OCI-LY7 (cell line): ENCODE measurements at regions not wholly inside any gene's neighbourhood (a gene's known extent, or its start where the extent isn't known, plus 50 kb on each side); places are given as distances from the start of the nearest gene placed in this dataset.

Experiments used
- BruUV-seq: library from RNA; stranded (reverse); fragments of 400-500 nt; replicated peaks from 2 replicates; lab custom pipeline; 2021; lab: Mats Ljungman, UMichigan
- CTCF ChIA-PET: fragments of 300-600 bp; sonication (Branson Sonifier 250); formaldehyde crosslinking; loops from one replicate; lab custom pipeline; 2022; ENCODE audit warnings: antibody characterized with exemption; ENCODE audit not compliant: unreplicated experiment; lab: Charles Lee
- POLR2A ChIA-PET: fragments of 300-600 bp; sonication (Branson Sonifier 250); formaldehyde crosslinking; loops from one replicate; lab custom pipeline; 2022; ENCODE audit warnings: antibody characterized with exemption; lab: Charles Lee
- DNase-seq: peaks from one replicate; pipeline ENCODE4 v3.0.0-alpha.2; 2015; ENCODE audit warnings: low spot score
- H2AFZ ChIP-seq: fragments of 200-600 bp; sonication (generic), shearing (Covaris generic); 2 replicates; pipeline ENCODE4 v1.6.1; 2014; ENCODE audit warnings: mild to moderate bottlenecking, antibody characterized with exemption, low read length, moderate library complexity
- H3K27ac ChIP-seq: fragments of 200-600 bp; sonication (generic); 2 replicates; pipeline ENCODE4 v1.5.1; 2014; ENCODE audit warnings: mixed run types, low read depth, mild to moderate bottlenecking, moderate library complexity, low read length, inconsistent platforms; ENCODE audit not compliant: poor library complexity, severe bottlenecking
- H3K36me3 ChIP-seq: fragments of 200-600 bp; sonication (generic); 2 replicates; pipeline ENCODE4 v1.6.1; 2014; ENCODE audit warnings: mild to moderate bottlenecking, antibody characterized with exemption, low read length, moderate library complexity, mixed read lengths; ENCODE audit not compliant: insufficient read depth
- H3K4me1 ChIP-seq: fragments of 200-600 bp; sonication (generic); 2 replicates; pipeline ENCODE4 v1.5.1; 2014; ENCODE audit warnings: mild to moderate bottlenecking, low read length; ENCODE audit not compliant: insufficient read depth, poor library complexity, severe bottlenecking
- H3K4me2 ChIP-seq: fragments of 200-600 bp; sonication (generic); 2 replicates; pipeline ENCODE4 v1.6.1; 2014; ENCODE audit warnings: mild to moderate bottlenecking, low read length
- H3K4me3 ChIP-seq: fragments of 200-600 bp; sonication (generic); 2 replicates; pipeline ENCODE4 v1.5.1; 2014; ENCODE audit warnings: mild to moderate bottlenecking, low read depth, low read length; ENCODE audit not compliant: poor library complexity, severe bottlenecking
- H3K79me2 ChIP-seq: fragments of 200-600 bp; sonication (generic); 2 replicates; pipeline ENCODE4 v1.6.1; 2016; ENCODE audit warnings: low read depth, mild to moderate bottlenecking, low read length, moderate library complexity, mixed read lengths; ENCODE audit not compliant: insufficient read depth
- H3K9me2 ChIP-seq: fragments of 200-600 bp; sonication (generic); 2 replicates; pipeline ENCODE4 v1.6.1; 2016; ENCODE audit warnings: mild to moderate bottlenecking, low read length, mixed read lengths; ENCODE audit not compliant: insufficient read depth
- H3K9me3 ChIP-seq: fragments of 200-600 bp; sonication (generic); 2 replicates; pipeline ENCODE4 v1.6.1; 2014; ENCODE audit warnings: mild to moderate bottlenecking, mixed run types, low read length, mixed read lengths
- H4K20me1 ChIP-seq: fragments of 200-600 bp; sonication (generic); 2 replicates; pipeline ENCODE4 v1.6.1; 2014; ENCODE audit warnings: mild to moderate bottlenecking, antibody characterized with exemption, low read length, moderate library complexity, mixed read lengths; ENCODE audit not compliant: insufficient read depth
- CTCF ChIP-seq: fragments of 200-600 bp; sonication (generic); conservative IDR thresholded peaks from 2 replicates; pipeline ENCODE4 v1.5.1; 2014; ENCODE audit warnings: mild to moderate bottlenecking, antibody characterized with exemption, low read length, moderate library complexity, mixed read lengths
- EZH2phosphoT487 ChIP-seq: fragments of 200-600 bp; sonication (generic); IDR thresholded peaks from 2 replicates; pipeline ENCODE4 v1.6.1; 2018; ENCODE audit warnings: low read depth, borderline replicate concordance, mild to moderate bottlenecking, mixed run types, antibody characterized with exemption, low read length, moderate library complexity, mixed read lengths
- intact Hi-C: fragments of 100-400 bp; cut with micrococcal nuclease; formaldehyde crosslinking; loops from one replicate; pipeline ENCODE4 v1.10.0; 2022; ENCODE audit not compliant: unreplicated experiment

GRCh38 chr4:81319657-81320056 lies 104.6 kb upstream of the PRKG2 start:
- ChIA-PET POLR2A (interaction anchor here (0.5 kb wide), 1 partner anchor 200 kb away, joined by 3 read pairs; no protein-coding TSS in a partner anchor), CTCF (no interaction called here)
- no peak for TF ChIP-seq EZH2phosphoT487
- TF ChIP-seq CTCF = no peak
- no peaks in the 10 kb centered on the region for H3K79me2 ChIP-seq
- H2AFZ ChIP-seq = no peak overlapping the region
- intact Hi-C loops = no loop called here
- H3K36me3 ChIP-seq = no peaks in the 10 kb centered on the region
- H3K4me3 ChIP-seq = no peak overlapping the region
- DNase-seq = no peak
- BruUV-seq = no TSS peak
- H3K4me1 ChIP-seq = peaks cover 11% of the 10 kb centered on the region
- no peak overlapping the region for H3K27ac ChIP-seq
- no peaks in the 10 kb centered on the region for H3K9me2 ChIP-seq
- no peaks in the 10 kb centered on the region for H4K20me1 ChIP-seq
- H3K9me3 ChIP-seq = no peaks in the 10 kb centered on the region
- H3K4me2 ChIP-seq = no peak overlapping the region

- H4K20me1 ChIP-seq = no peaks in the 10 kb centered on the region
- H3K36me3 ChIP-seq = no peaks in the 10 kb centered on the region
- intact Hi-C loops = no loop called here
- peaks cover 19% of the 10 kb centered on the region for H3K4me1 ChIP-seq
- H3K27ac ChIP-seq = peak overlapping the region; percentile 11
- peak overlapping the region; percentile 35; the same call in 1 of the 2 replicates for H2AFZ ChIP-seq
- H3K9me3 ChIP-seq = no peaks in the 10 kb centered on the region
- H3K4me3 ChIP-seq = peak overlapping the region; percentile 24
- H3K4me2 ChIP-seq = peak overlapping the region; percentile 54
- no peak for TF ChIP-seq CTCF
- no peak for TF ChIP-seq EZH2phosphoT487
- no peak for DNase-seq
- H3K79me2 ChIP-seq = no peaks in the 10 kb centered on the region
- no peaks in the 10 kb centered on the region for H3K9me2 ChIP-seq
- BruUV-seq = no TSS peak
- CTCF ChIA-PET = interaction anchor here (1.0 kb wide), 1 partner anchor 308 kb away, joined by 4 read pairs; no protein-coding TSS in a partner anchor
- POLR2A ChIA-PET = interaction anchor here (0.9 to 1.6 kb wide), 3 partner anchors 12 to 103 kb away, joined by 3 to 5 read pairs (median 3); no protein-coding TSS in a partner anchor
Measured at GRCh38 chr4:81314897-81315470, 100.0 kb upstream of the PRKG2 start.

GRCh38 chr4:81314196-81314896 lies 99.3 kb upstream of the PRKG2 start:
- H3K27ac ChIP-seq = peak overlapping the region; percentile 11
- H3K36me3 ChIP-seq = no peaks in the 10 kb centered on the region
- peak overlapping the region; percentile 35; the same call in 1 of the 2 replicates for H2AFZ ChIP-seq
- ChIA-PET POLR2A (interaction anchor here (0.7 to 1.6 kb wide), 5 partner anchors 10 to 715 kb away, joined by 3 to 5 read pairs (median 3); no protein-coding TSS in a partner anchor), CTCF (interaction anchor here (1.0 kb wide), 1 partner anchor 309 kb away, joined by 4 read pairs; no protein-coding TSS in a partner anchor)
- no peaks in the 10 kb centered on the region for H3K79me2 ChIP-seq
- H3K9me2 ChIP-seq = no peaks in the 10 kb centered on the region
- intact Hi-C loops = no loop called here
- H3K4me3 ChIP-seq = peak overlapping the region; percentile 24
- BruUV-seq = no TSS peak
- DNase-seq = peak; percentile 74
- TF ChIP-seq CTCF (no peak), EZH2phosphoT487 (no peak)
- peak overlapping the region; percentile 54 for H3K4me2 ChIP-seq
- no peaks in the 10 kb centered on the region for H4K20me1 ChIP-seq
- no peaks in the 10 kb centered on the region for H3K9me3 ChIP-seq
- peaks cover 19% of the 10 kb centered on the region for H3K4me1 ChIP-seq
